ENCODE measurements at regions not wholly inside any gene's neighbourhood (a gene's known extent, or its start where the extent isn't known, plus 50 kb on each side); places are given as distances from the start of the nearest gene placed in this dataset.

DNA sequence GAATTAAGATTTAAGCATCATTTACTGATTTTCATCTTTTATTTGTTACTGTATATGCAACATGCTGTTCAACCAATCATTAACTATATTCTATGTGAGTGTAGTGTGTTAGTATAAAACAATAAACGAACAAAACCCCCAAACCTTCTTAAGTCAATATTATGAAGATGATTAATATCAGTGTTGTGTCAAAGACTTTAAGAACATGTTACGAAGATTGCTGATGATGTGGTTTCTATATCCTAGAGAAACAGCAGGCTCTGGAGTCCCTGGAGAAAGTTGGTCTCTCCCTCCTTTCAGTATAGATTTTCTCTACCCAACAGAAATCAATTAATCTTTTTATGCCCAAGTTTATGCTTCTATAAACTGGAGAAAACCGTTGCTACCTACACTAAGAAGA lies 393.8 kb upstream of the HSF2 start:
- TF ChIP-seq, protein P1, sequence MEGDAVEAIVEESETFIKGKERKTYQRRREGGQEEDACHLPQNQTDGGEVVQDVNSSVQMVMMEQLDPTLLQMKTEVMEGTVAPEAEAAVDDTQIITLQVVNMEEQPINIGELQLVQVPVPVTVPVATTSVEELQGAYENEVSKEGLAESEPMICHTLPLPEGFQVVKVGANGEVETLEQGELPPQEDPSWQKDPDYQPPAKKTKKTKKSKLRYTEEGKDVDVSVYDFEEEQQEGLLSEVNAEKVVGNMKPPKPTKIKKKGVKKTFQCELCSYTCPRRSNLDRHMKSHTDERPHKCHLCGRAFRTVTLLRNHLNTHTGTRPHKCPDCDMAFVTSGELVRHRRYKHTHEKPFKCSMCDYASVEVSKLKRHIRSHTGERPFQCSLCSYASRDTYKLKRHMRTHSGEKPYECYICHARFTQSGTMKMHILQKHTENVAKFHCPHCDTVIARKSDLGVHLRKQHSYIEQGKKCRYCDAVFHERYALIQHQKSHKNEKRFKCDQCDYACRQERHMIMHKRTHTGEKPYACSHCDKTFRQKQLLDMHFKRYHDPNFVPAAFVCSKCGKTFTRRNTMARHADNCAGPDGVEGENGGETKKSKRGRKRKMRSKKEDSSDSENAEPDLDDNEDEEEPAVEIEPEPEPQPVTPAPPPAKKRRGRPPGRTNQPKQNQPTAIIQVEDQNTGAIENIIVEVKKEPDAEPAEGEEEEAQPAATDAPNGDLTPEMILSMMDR (IDR thresholded peaks at IDR 0.05; ENCODE audit: low read length): no peak
- TF ChIP-seq EZH2 (IDR thresholded peaks at IDR 0.05; ENCODE audit: borderline replicate concordance, low read length): no peak

Data from OCI-LY1 (cell line).